ENCODE measurements at regions not wholly inside any gene's neighbourhood (a gene's known extent, or its start where the extent isn't known, plus 50 kb on each side); places are given as distances from the start of the nearest gene placed in this dataset.

DNA sequence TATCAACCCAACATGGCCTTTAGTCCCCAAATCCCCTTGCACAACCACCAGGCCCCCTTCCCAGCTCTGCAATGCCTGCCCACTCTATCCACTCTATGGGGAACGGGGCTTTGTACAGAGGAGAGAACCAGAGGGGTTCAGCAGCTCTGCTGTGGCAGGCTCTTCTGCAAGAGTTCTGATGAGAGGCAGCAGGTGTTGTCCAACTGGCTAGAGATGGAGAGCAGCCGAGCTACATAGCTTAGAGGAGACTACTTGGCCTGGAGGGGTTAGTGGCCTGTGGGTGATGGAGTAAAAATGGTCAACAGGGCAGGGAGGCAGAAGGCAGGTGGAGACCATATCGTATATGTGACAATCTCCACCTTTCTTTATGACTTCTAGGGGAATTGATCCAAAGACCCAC is 103.0 kb downstream of the QPCT start (continued):
- no peak for TF ChIP-seq SIN3A (conservative IDR thresholded peaks at IDR 0.05 in 1 of 2, IDR thresholded peaks at IDR 0.05 in 1 of 2; ENCODE audit: low read depth in 1 of 2, low read length in 2 of 2)

All from H1 (cell line).